ENCODE measurements at regions not wholly inside any gene's neighbourhood (a gene's known extent, or its start where the extent isn't known, plus 50 kb on each side); places are given as distances from the start of the nearest gene placed in this dataset.
"Not testable (repeated sequence)": the region's sequence is repeated elsewhere in the genome, so short reads cannot be mapped to it uniquely, and the experiment has no call there.

DNA sequence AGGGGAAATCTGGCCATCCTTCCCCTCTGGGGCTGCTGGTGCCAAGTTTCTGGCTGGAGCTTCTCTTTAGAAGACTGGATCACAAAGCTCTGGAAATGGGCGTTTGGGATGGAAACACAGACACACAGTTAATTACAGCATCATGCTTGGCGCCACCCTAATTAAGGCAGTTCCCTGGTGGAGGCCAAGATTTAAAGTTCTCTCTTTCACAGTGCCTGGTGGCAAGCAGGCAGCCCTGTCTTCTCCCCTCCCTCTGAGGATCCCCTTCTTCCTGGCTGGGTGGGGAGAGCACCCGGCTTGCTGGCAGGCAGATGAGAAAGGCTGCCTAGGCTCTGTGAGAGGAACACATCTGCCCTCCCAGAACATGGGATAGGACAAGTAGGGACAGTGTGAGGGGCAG is 59.0 kb upstream of the NKD1 start:
- CTCF ChIA-PET: no interaction called here

DNA sequence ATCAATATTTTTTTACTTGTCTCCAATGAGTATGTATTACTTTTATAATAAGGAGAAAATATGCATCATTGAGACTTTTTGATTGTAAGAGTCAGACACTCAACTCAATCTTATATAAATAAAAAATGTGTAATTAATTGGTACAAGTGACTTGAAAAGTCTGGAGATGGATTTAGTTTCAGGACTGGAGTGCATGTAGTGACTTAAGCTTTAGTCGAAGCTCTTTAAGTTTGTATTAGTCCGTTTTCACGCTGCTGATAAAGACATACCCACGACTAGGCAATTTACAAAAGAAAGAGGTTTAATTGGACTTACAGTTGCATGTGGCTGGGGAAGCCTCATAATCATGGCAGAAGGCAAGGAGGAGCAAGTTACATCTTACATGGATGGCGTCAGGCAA is 60.7 kb upstream of the NKD1 start:
- ChIA-PET POLR2A (no interaction called here), CTCF (no interaction called here)
- no peak for DNase-seq (ENCODE audit: low read depth, low spot score)

More for the DNA sequence above, 59.0 kb upstream of the NKD1 start:
- no peak for DNase-seq (ENCODE audit: low read depth, low spot score)
- TF ChIP-seq, protein P1, sequence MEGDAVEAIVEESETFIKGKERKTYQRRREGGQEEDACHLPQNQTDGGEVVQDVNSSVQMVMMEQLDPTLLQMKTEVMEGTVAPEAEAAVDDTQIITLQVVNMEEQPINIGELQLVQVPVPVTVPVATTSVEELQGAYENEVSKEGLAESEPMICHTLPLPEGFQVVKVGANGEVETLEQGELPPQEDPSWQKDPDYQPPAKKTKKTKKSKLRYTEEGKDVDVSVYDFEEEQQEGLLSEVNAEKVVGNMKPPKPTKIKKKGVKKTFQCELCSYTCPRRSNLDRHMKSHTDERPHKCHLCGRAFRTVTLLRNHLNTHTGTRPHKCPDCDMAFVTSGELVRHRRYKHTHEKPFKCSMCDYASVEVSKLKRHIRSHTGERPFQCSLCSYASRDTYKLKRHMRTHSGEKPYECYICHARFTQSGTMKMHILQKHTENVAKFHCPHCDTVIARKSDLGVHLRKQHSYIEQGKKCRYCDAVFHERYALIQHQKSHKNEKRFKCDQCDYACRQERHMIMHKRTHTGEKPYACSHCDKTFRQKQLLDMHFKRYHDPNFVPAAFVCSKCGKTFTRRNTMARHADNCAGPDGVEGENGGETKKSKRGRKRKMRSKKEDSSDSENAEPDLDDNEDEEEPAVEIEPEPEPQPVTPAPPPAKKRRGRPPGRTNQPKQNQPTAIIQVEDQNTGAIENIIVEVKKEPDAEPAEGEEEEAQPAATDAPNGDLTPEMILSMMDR (IDR thresholded peaks at IDR 0.05; ENCODE audit: insufficient read depth, low read length, missing control alignments): no peak
- H3K4me3 ChIP-seq (ENCODE audit: low read depth, low read length): no peak overlapping the region
- POLR2A ChIA-PET: interaction anchor here (0.6 kb wide), 1 partner anchor 1392 kb away, joined by 3 read pairs; no protein-coding TSS in a partner anchor

DNA sequence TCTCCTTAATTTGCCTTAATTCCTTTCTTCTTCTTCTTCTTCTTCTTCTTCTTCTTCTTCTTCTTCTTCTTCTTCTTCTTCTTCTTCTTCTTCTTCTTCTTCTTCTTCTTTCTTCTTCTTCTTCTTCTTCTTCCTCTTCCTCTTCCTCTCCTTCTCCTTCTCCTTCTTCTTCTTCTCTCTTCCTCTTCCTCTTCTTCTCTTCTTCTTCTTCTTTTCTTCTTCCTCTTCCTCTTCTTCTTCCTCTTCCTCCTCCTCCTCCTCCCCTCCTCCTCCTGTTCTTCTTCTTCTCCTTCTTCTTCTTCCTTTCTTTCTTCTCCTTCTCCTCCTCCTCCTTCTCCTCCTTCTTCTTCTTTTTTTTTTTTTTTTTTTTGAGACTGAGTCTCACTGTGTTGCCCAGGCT is 62.0 kb upstream of the NKD1 start:
- POLR2A ChIA-PET; CTCF ChIA-PET; H3K4me3 ChIP-seq (ENCODE audit: low read depth, low read length); DNase-seq (ENCODE audit: low read depth, low spot score): not testable (repeated sequence)

More for the DNA sequence above, 60.7 kb upstream of the NKD1 start:
- H3K4me3 ChIP-seq (ENCODE audit: low read depth, low read length): no peak overlapping the region
- TF ChIP-seq, protein P1 (IDR thresholded peaks at IDR 0.05; ENCODE audit: insufficient read depth, low read length, missing control alignments): no peak

DNA sequence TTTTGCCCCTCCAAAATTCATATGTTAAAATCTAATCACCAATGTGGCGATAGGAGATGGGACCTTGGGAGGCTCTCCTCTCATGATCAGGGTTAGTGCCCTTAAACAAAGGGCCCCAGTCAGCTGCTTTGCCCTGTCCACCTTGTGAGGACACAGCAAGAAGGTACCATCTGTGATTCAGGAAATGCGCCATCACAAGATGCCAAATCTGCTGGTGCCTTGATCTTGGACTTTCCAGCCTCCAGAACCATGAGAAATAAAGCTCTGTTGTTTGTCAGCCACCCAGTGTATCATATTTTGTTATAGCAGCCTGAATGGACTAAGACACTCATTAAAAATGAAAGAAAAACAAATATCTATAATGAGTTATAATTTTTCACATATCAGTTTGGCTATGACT is 63.0 kb upstream of the NKD1 start:
- ChIA-PET CTCF (no interaction called here), POLR2A (no interaction called here)
- no peak for DNase-seq (ENCODE audit: low read depth, low spot score)
- TF ChIP-seq, protein P1 (IDR thresholded peaks at IDR 0.05; ENCODE audit: insufficient read depth, low read length, missing control alignments): no peak
- H3K4me3 ChIP-seq (ENCODE audit: low read depth, low read length): no peak overlapping the region

DNA sequence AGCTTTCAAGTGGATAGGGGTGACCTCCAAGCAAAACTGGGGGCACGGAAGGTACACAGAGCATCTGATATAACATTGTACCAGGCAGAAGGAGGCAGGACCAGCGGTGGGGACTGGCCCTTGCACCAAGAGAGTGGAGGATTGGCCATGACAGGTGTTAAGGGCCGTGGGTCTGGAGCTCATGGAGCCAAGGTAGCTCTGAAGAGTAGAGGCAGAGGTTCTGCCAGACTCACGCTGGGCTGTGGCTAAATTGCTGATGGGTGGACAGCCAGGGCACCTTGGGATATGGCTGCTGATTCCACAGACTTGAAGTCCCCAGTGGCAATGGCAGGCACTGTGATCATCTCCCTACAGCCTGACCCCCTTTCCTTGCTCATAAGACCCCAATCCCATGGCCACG is 65.9 kb upstream of the NKD1 start:
- CTCF ChIA-PET: no interaction called here
- H3K4me3 ChIP-seq (ENCODE audit: low read depth, low read length): no peak overlapping the region
- TF ChIP-seq, protein P1 (IDR thresholded peaks at IDR 0.05; ENCODE audit: insufficient read depth, low read length, missing control alignments): no peak
- no peak for DNase-seq (ENCODE audit: low read depth, low spot score)
- POLR2A ChIA-PET: no interaction called here

DNA sequence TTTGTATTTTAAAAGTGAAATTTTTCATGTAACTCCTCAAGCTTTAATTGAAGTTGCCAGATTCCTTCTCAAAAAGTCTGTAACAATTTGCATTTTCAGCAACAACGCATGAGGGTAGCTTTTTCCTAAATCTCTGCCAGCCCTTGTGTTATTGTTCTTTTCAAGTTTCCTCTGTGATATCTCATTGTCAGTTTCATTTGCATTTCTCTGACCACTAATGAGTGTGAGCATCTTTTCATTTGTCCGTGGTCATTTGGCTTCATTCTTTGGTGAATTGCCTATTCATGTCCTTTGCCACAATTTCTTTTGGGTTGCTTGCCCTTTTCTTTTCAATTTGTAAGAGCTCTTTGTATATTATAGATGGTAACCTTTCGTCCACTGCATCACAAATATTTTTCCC is 68.0 kb upstream of the NKD1 start:
- ChIA-PET POLR2A (no interaction called here), CTCF (no interaction called here)
- DNase-seq (ENCODE audit: low read depth, low spot score): no peak
- TF ChIP-seq, protein P1 (IDR thresholded peaks at IDR 0.05; ENCODE audit: insufficient read depth, low read length, missing control alignments): no peak
- H3K4me3 ChIP-seq (ENCODE audit: low read depth, low read length): no peak overlapping the region

DNA sequence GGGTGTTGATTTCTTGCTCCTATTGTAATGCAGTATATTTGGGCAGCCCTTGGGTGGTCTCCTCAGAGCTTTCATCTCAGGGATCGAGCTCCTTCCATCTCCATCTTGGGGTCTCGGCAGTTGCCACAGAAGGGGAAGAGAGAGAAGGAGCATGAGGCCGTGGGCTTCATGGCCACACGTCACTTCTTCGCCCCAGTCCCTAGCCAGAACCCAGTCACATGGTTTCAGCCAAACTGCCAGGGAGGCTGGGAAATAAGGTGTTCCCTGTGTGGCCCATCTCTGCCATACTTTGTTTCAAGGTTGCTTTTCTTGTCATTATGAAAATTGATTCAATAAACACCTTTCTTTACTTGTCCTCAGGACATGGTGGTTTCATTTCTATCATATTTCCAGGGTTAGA is 68.4 kb upstream of the NKD1 start:
- no peak for DNase-seq (ENCODE audit: low read depth, low spot score)
- H3K4me3 ChIP-seq (ENCODE audit: low read depth, low read length): no peak overlapping the region
- TF ChIP-seq, protein P1 (IDR thresholded peaks at IDR 0.05; ENCODE audit: insufficient read depth, low read length, missing control alignments): no peak
- ChIA-PET POLR2A (no interaction called here), CTCF (no interaction called here)
